GM19467 (cell line): ENCODE measurements at regions not wholly inside any gene's neighbourhood (a gene's known extent, or its start where the extent isn't known, plus 50 kb on each side); places are given as distances from the start of the nearest gene placed in this dataset.

Experiments used
- ATAC-seq: cut with Tn5 transposase; IDR thresholded peaks from one replicate; pipeline ENCODE4 v1.9.1; 2021; ENCODE audit warnings: mild to moderate bottlenecking, moderate library complexity; ENCODE audit not compliant: unreplicated experiment

DNA sequence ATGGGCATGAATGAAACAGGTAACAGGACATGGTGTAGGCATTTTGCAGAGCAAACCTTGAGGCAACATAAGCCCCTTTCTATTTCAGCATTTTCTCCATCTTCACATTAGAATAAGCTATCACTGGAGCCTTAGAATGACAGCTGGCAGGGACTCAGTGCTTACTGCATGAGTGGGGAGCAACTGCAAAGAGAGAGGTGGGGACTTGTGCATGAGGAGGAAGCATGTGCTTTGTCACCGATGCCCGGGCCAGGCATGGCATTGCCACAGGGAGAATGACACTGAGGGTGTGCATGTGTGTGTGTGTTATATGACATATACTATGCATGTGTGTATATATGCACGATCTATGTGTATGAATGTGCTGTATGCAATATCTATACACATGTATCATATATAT is 258.2 kb upstream of the RAB6C start:
- ATAC-seq: no peak

DNA sequence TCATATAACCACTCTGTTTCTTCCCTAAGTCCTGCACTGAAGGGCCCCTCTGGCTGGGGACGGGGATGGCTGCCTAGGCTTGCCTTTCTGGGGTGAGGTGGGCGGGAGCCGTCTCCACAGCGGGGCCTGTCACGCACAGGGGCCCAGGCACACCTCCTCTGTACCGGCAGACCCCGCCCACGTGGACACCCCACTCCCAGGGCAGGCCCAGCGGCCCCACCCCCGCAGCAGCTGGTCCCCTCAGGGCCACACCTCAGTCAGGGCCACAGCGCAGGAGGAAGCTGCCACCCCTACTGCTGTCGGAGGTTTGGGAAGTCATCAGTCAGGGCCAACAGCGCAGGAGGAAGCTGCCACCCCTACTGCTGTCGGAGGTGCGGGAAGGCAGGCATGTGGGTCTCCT is 257.6 kb upstream of the RAB6C start:
- ATAC-seq: no peak

DNA sequence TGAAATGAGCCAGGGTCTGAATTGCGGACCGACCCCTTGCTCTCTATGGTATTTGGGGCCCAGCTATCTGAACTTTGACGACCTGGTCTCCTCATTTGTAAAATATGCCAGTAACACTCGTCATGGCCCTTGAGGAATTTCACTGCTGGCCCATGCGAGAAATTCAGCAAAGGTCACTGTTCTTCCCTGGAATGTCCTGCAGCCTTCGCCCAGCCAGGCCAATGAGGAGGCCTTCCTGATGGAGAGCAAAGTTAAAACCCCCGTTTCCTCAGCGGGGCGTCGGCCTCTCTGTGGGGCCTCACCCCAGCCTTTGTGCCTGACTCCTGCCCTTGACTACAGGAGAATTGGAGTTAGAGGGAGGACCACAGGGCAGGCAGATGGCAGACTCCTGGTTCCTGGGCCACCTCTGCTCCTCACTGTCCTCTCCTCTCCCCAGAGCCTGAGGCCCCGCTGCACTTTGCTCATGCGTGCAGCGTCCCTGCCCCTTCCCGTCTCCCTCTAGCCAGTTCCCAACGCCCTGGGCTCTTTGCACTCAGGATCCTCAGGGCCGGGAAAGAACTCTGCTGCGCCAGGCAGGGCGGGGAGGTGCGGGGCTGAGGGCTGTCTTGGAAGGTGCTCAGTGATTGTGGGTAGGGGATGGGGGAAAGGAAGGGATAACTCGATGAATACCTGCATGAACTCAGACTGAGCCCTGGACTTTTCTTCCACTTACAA is 257.0 kb upstream of the RAB6C start:
- no peak for ATAC-seq

DNA sequence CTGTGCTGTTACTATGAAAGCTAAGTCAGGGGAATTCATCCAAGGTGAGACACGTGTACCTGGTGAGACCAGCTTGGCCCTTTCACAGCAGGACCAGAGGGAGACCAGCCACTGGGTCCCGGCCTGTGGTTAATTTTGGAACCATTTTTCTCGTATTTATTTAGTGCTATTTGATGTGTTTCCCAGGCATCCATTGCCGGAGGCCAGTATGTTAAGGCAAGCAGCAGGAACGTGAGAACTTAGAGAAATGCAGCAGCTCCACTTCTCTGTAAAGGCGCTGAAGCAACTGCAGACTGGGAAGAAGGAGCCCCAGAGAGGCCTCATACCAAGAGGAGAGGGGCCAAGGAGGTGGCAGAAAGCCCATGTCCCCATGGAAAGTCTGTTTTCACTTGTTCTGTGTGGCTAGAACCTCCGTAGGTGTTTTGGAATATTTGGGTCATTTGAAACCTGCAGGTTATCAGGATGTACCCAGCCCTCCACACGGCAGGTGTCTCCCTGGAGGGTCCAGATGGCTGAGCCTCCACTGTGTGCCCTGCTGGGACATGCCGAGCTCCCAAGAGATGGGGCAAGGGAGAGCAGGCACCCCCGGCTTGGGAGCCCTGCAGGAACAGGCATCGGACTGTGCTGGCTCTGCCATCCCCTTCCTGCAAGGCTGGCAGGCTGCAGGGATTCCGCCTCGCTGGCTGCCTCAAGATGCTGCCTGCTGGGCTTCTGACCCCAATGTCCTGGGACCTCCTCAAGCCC is 256.0 kb upstream of the RAB6C start:
- no peak for ATAC-seq

DNA sequence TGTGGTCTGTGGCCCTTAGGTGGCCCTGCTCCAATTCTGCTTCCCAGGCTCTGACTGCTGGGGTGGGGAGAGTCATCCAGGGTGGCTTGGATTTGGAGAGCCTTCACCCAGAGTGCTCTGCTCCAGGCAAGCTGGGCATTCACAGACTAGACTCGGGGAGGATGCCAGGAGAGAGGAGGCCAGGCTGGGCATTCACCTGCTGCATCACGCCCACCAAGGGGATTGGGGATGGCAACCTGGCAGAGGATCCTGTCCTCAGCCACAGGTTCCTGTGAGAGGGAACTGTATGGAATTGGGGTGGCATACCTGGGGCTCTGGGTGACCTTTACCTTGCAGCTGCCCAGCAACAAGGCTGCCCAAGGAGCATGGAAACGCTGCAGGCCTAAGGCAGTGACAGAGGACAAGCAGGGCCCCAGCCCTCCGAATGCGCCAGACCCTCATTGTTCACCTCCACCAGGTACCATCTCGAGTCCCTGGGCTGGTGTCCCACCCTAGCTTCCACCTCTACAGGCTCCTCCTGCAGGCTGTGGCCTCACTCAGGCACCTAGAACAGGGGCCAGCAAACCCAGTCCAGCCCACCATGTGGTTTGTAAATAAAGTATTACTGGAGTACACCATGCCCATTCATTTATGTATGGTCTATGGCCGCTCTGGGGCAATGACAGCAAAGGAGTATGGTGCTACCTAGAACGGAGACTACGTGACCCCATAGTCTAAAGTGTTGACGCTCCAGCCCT is 255.3 kb upstream of the RAB6C start:
- ATAC-seq: no peak

DNA sequence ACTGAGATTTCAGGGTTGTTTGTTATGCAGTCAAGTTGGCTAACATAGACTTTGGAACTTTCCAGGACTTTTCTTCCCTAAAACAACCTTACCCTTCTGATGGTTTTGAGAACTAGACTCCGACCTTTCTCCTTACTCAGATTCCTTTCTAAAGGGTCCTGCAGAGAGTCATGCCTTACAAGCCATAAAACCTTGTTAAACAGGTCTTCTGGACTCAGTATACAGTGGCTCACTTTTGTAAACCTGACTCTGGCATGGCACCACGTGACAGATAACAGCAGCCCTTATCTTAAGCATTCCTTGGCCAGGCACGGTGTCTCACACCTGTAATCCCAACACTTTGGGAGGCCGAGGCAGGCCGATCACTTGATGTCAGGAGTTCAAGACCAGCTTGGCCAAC is 253.2 kb upstream of the RAB6C start:
- ATAC-seq: no peak

DNA sequence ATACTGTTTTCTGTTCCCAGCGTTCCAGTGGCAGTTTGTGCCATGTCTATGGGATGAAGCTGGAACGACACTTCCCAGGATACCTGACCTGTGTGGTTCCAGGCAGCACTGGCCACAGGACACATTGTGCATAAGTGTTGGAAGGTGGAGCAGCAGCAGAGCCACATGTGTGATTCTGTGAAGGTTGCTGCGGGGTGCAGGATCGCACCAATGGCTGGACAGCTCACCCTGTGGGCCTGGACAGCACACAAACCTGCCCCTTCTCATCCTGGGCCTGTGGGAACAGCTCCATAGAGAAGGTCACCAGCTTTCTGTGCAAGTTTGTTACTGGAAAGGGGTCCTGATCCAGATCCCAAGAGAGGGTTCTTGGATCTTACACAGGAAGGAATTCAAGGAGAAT is 252.2 kb upstream of the RAB6C start:
- no peak for ATAC-seq

DNA sequence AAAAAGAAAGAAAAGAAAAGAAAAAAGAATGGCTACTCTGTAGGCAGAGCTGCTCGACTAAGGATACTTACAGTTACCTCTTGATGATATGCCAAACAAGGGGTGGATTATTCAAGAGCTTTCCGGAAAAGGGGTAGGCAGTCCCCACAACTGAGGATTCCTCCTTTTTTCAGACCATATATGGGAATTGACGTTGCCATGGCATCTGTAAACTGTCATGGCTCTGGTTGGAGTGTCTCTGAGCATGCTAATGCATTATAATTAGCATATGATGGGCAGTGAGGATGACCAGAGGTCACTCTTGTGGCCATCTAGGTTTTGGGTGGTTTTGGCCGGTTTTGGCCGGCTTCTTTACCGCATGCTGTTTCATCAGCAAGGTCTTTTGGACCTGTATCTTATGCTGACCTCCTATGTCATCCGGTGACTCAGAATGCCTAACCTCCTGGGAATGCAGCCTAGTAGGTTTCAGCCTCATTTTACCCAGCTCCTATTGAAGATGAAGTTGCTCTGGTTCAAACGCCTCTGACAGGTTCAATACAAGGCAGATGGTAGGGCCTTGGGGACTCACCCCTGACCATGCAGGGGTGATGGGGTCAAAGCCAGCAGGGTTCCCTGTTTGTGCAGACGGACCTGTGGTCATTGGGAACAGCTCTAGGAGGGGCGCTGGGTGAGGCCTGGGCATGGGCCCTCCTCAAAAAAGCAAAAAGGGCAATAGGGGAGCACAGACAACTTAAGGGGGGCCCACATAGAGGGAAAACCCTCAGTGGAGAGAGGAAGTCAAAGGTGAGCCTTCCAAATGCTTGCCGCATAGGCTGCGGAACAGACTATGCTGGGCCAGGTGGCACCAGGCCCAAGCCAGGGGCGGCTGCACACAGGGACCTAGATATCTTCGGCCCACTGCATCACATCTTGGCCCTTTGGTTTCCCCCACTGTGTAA is 251.2 kb upstream of the RAB6C start:
- no peak for ATAC-seq

DNA sequence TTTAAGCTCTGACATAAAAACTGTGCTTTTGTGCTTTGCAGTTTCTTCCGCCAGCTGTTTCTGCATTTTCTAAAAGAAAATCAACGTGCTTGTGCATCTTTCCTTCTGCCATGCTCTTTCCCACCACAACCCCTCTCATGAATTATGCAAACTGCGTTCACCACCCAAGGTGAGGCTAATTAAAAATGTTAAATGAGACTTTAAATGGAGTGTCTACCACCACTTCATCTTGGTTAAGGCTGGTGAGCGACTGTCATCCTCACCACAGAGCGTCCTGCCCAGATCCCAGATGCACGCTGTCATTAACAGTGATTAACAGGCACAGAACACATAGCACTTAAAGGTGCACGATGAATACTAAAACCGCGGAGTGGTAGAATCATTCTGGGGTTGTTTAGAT is 250.5 kb upstream of the RAB6C start:
- no peak for ATAC-seq

DNA sequence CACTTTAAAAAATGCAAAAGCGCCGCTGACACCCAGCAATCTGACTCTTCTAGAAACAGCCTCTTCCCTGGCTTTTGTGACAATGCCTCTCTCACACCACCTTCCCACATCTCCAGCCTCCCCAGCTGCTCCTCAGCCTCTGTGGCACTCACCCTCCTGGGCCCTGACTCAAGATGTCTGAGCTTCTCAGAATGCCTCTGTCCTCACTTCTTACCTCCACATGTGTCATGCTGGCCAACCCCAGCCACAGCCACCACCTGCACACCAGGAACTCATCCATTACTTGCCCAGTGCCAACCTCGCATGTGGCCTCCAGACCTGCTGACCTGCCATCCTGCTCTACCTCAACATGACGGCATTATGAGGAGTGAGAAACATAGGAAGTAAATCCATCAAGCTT is 249.8 kb upstream of the RAB6C start:
- no peak for ATAC-seq

DNA sequence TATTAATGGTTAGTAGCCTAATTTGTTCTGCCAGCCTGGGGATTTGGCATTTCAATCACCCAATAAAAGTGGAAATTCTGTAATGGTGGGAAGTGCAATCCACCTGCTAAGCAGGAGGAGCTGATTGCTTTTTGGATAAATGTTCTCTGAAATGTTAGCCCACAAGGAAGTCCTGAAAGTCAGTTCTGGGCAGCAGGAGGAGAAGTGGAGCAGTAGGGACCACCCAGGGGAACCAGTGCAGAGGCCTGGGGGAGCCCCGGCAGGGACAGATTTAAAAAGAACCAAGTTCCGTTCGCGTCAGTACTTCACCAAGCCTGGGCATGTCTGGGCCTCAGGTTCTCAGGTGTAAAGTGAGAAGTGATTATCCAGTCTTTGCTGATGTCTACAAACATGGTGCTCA is 248.5 kb upstream of the RAB6C start:
- ATAC-seq: no peak

DNA sequence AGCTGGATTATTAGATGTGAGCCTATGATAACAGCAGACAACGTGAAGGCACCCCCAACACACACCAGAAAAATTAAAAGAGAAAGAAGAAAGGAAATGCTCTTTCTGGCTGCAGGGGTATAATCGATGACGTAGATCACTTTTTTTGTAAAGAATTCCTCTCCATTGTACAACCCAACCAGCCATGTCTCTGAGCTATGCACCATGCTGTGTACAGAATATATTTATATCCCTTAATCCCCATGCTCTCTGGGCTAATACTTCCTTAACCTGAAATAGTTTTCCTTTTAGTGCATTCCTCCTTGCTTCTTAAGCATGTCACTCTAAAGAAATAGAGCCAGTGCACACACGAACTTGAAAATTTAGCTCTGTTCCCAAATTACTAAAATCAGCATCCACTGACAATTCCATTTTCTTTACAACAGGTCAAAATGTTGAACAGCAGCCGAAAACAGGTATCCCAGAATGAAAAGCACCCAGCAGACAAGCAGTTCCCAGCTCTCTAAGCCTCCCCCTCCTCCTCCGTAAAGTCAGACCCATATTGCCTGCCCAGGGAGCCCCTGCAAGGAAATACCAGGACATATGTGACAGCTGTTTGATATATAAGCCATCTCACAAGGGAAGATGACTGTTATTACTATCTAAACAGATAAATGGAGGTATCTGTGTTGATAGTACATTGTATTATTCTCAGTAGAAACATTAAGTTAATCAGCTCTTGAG is 247.4 kb upstream of the RAB6C start:
- ATAC-seq: no peak

DNA sequence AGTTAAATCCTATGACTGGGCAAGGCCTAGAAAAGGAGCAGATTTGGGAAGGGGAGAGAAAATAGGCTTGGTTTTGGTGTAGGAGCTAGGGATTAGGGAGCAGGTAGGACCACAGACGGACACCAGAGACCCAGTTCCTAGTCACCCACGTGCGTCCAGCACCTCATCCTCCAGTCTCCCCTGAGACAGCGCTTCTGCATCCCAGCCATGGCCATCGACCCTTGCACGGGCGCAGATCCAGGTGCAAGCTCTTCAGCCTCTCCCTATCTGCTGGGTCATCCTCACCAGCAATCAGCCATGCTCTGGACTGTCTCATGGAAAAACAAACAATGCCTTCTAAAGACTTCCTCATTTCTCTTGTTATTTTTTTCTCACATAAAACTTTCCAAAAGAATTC is 246.8 kb upstream of the RAB6C start:
- no peak for ATAC-seq

DNA sequence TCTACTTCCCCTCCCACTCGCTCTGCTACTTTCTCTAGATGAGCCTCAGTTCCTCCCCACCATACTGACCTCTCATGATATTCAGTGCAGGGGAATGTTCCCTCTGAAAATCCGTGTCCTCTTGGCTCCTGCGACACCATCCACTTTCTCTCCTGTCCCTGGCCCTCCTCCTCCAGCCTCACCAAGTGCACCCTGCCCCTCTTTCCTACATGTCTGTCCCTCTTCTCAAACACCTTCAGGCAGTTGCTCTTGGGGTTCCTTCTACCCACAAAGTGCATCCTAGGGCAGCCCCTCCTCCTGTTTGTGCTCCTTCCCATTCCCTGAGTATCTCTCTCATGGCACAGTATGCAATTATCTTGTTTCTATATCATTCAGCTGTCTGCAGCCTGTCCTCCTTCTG is 246.4 kb upstream of the RAB6C start:
- ATAC-seq: no peak

DNA sequence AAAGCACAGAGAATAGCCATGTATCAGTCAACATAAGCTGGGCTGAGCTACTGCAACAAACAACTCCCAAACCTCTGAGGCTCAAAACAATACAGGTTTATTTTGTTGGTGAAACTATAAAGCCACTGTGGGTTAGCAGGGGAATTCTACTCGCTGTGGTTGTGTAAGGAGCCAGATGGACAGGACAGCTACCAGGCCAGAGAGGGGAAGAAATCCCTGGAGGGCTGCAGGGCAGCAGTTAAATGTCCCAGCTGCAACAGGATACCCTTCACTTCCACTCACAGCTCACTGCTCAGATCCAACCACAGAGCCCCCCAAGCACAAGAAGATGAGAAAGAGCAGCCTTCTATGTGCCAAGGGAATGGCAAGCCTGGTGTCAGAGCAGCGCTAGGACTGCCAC is 245.9 kb upstream of the RAB6C start:
- ATAC-seq: no peak

DNA sequence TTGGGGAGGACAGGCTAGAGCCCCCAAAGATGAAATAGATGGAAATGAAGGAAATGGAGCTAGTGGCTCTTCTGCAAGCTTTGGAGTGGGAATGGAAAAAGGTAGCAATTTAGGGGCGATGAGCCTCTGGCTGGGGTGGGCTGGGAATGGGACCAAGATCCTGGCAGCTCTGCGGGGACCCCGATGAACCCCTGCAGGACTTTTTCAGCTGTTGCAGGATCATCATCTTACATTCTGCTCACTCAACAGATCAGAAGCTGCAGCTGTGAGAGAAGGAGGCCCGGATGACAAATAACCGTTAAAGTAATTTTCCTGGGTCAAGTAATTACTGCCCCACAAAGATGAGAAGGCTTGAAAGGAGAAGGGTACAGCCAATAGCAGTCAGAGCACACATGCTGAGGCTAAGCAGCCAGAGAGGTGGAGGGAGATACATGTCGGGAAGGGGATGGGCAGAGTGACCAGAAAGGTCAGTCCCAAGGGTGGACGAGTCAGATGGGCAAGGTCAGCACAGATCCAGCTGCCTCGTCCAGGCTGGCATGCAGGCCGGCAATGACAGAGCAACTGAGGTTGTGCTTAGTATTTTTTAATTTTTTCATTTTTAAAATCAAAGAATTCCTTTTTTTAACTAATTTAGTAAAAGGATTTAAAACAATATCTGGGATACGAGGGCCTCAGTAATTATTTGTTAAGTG is 245.0 kb upstream of the RAB6C start:
- ATAC-seq: no peak

DNA sequence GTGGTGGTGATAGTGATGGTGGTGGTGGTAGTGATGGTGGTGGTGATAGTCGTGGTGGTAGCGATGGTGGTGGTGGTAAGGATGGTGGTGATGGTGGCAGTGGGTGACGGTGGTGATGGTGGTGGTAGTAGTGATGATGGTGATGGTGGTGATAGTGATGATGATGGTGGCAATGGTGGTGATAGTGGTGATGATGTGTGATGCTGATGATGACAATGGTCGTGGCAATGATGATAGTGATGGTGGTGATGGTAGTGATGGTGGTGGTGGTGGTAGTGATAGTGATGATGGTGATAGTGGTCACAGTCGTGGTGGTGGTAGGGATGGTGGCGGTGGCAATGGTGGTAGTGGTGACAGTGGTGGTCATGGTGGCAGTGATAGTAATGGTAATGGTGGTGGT is 243.9 kb upstream of the RAB6C start:
- ATAC-seq: no peak

DNA sequence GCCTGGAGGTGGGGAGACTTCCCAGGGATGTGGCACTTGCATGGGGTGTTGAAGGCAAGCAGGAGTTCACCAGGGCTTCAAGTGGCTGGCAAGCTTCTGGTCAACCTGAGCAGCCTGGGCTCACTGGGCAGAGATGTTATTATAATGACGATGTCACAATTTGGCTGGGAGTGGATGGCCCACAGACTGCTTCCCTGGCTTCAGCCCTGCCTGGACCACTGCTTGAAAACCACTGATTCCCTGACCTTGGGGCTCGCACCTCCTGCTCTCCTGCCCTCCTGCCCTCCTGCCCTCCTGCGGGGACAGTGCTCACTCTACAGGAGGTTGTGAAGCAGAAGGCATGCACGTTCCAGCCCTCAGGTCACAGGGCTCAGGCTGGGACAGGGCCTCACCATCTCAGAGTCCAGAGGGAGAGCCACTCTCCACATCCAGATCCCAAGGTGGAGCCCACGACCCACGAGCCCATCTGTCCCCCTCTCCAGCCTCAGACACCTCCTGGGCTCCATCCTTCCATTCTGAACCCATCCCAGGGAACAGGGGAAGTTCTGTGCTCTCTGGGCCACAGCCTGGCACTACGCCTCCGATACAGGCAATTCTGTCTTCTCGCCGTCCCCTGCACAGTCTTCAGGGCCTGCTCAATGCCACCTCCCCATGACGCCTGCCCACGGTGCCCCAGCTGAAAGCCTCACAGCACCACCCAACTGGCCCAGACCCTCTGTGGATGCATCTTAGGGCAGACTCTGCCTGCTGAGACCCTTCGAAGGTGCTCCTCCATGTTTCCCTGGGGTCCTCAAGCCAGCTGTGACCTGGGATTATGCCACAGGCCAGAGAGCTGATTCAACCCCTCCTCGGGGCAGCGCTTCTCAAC is 241.6 kb upstream of the RAB6C start:
- ATAC-seq: no peak

DNA sequence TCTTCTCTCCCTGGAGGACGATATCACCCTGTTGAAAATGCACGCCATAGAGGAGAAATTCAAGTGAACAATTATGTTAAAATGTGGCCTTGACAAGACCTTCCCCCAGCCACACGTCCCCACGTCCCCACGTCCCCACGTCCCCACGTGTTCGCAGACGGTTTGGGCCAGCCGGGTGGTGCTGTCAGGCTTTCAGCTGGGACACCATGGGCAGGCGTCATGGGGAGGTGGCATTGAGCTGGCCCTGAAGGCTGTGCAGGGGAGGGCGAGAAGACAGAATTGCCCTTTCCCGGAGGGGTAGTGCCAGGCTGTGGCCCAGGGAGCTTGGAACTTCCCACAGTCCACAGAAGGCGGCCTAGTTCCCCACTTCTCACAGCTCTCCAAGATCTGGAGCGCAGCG is 240.7 kb upstream of the RAB6C start:
- no peak for ATAC-seq
